ENCODE measurements at regions not wholly inside any gene's neighbourhood (a gene's known extent, or its start where the extent isn't known, plus 50 kb on each side); places are given as distances from the start of the nearest gene placed in this dataset.

- TF ChIP-seq, protein P1, sequence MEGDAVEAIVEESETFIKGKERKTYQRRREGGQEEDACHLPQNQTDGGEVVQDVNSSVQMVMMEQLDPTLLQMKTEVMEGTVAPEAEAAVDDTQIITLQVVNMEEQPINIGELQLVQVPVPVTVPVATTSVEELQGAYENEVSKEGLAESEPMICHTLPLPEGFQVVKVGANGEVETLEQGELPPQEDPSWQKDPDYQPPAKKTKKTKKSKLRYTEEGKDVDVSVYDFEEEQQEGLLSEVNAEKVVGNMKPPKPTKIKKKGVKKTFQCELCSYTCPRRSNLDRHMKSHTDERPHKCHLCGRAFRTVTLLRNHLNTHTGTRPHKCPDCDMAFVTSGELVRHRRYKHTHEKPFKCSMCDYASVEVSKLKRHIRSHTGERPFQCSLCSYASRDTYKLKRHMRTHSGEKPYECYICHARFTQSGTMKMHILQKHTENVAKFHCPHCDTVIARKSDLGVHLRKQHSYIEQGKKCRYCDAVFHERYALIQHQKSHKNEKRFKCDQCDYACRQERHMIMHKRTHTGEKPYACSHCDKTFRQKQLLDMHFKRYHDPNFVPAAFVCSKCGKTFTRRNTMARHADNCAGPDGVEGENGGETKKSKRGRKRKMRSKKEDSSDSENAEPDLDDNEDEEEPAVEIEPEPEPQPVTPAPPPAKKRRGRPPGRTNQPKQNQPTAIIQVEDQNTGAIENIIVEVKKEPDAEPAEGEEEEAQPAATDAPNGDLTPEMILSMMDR (conservative IDR thresholded peaks at IDR 0.05 in 1 of 2, IDR thresholded peaks at IDR 0.05 in 1 of 2; ENCODE audit: extremely low read depth in 1 of 2, insufficient read depth in 1 of 2, low read depth in 1 of 2, low read length in 2 of 2): no peak
- no peak for TF ChIP-seq EZH2 (IDR thresholded peaks at IDR 0.05; ENCODE audit: borderline replicate concordance, low read length)
Observed at GRCh38 chrX:125444659-125445058, 125.0 kb downstream of the TEX13C start.

All from mammary epithelial cell (primary cell).